Stomach (tissue), 8 donors: ENCODE measurements at regions not wholly inside any gene's neighbourhood (a gene's known extent, or its start where the extent isn't known, plus 50 kb on each side); places are given as distances from the start of the nearest gene placed in this dataset.

ENCODE experiments used
- DNase-seq, 2 donors: peaks; one replicate each; pipeline versions ENCODE4 v3.0.0 to v3.0.0-alpha.2; 2013 to 2019
- H3K27ac ChIP-seq, 5 donors: fragments of 200-600 bp in 4 of 5; sonication (generic) in 4 of 5; one replicate each; pipeline ENCODE4 v1.5.1; 2013 to 2019; ENCODE audit warnings: mild to moderate bottlenecking in 1 of 5, moderate library complexity in 1 of 5
- H3K27me3 ChIP-seq, 3 donors: fragments of 200-600 bp; sonication (generic); one replicate each; pipeline ENCODE4 v1.5.1; 2017 to 2019; ENCODE audit warnings: mixed run types in 1 of 3
- H3K36me3 ChIP-seq, 4 donors: fragments of 200-600 bp; sonication (generic); 1 replicate in 3 of 4; 2 replicates in 1 of 4; pipeline ENCODE4 v1.5.1; 2016 to 2019
- H3K4me1 ChIP-seq, 4 donors: fragments of 200-600 bp; sonication (generic); one replicate each; pipeline ENCODE4 v1.5.1; 2016 to 2019
- H3K4me3 ChIP-seq, 4 donors: fragments of 200-600 bp; sonication (generic) in 3 of 4; one replicate each; pipeline ENCODE4 v1.5.1; 2016 to 2019; ENCODE audit warnings: mild to moderate bottlenecking in 1 of 4
- H3K9me3 ChIP-seq, 4 donors: fragments of 200-600 bp; sonication (generic); one replicate each; pipeline ENCODE4 v1.5.1; 2016 to 2019
- CTCF ChIP-seq, 7 experiments: fragments of 450-650 bp in 4 of 7; fragments of 200-600 bp in 3 of 7; sonication (generic) in 3 of 7; IDR thresholded peaks; one replicate each; pipeline ENCODE4 v1.5.1; 2016 to 2019; ENCODE audit warnings: antibody characterized with exemption in 7 of 7, control low read depth in 2 of 7, mild to moderate bottlenecking in 1 of 7
- EP300 ChIP-seq: sonication (generic); formaldehyde crosslinking; IDR thresholded peaks from one replicate; pipeline ENCODE4 v1.6.1; 2017; ENCODE audit warnings: antibody characterized with exemption
- POLR2A ChIP-seq, 4 donors: fragments of 450-650 bp; IDR thresholded peaks; one replicate each; pipeline ENCODE4 v1.6.1; 2016; ENCODE audit warnings: antibody characterized with exemption in 4 of 4, control low read depth in 2 of 4, mild to moderate bottlenecking in 1 of 4, moderate library complexity in 1 of 4
- POLR2AphosphoS5 ChIP-seq, 3 donors: sonication (generic); formaldehyde crosslinking; IDR thresholded peaks; one replicate each; pipeline ENCODE4 v1.6.1; 2016; ENCODE audit warnings: antibody characterized with exemption in 3 of 3
- WGBS, 5 donors: extraction: QIAGEN DNeasy Blood & Tissue Kit in 3 of 5; methylation state at CpG; one replicate each; pipeline versions ENCODE4 v1.1.5 to v1.1.7; 2013 to 2018; 5-methylcytosine and 5-hydroxymethylcytosine counted together
- intact Hi-C: fragments of 100-400 bp; cut with DNase I; formaldehyde crosslinking; loops from one replicate; pipeline ENCODE4 v1.15.1; 2023; ENCODE audit warnings: low total_unique reads
- donor health status: healthy with polysubstance abuse.
- donor health status: Bipolar disorder and iron deficiency.
- donor health status: healthy.

DNA sequence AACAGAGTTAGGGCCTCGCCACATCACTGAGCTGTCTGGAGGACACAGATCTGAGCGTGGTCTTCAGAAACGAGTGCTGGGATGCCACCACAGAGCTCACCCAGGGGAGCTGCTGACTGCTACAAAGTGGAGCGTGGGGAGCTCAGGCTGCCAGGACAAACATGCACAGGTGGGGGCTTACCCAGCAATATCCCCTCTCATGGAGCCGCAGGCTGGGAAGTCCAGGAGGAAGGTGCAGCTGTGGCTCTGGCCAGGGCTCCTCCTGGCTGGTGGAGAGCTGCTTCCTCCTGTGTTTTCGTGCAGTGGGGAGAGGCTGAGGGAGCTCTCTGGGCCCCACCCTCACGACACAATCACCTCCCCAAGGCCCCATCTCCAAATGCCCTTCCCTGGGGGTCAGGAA is 368.6 kb upstream of the IRX4 start:
- WGBS, 5 donors = 60 to 79% (median 72%) methylated on average over 4 to 7 of the region's 7 CpGs
- intact Hi-C loops = no loop called here
- no peaks in the 10 kb centered on the region for H3K36me3 ChIP-seq
- H3K27me3 ChIP-seq = peaks cover 0 to 15% (median 3%) of the 10 kb centered on the region in 3 donors
- no peak overlapping the region for H3K4me3 ChIP-seq
- no peaks in the 10 kb centered on the region for H3K4me1 ChIP-seq
- no peak for TF ChIP-seq POLR2A (IDR thresholded peaks at IDR 0.05)
- TF ChIP-seq CTCF (IDR thresholded peaks at IDR 0.05) = no peak
- TF ChIP-seq POLR2AphosphoS5 (IDR thresholded peaks at IDR 0.05) = no peak
- TF ChIP-seq EP300 = no peak
- no peak for DNase-seq
- H3K27ac ChIP-seq = no peak overlapping the region
- peaks cover 0 to 6% (median 0%) of the 10 kb centered on the region in 4 donors for H3K9me3 ChIP-seq

DNA sequence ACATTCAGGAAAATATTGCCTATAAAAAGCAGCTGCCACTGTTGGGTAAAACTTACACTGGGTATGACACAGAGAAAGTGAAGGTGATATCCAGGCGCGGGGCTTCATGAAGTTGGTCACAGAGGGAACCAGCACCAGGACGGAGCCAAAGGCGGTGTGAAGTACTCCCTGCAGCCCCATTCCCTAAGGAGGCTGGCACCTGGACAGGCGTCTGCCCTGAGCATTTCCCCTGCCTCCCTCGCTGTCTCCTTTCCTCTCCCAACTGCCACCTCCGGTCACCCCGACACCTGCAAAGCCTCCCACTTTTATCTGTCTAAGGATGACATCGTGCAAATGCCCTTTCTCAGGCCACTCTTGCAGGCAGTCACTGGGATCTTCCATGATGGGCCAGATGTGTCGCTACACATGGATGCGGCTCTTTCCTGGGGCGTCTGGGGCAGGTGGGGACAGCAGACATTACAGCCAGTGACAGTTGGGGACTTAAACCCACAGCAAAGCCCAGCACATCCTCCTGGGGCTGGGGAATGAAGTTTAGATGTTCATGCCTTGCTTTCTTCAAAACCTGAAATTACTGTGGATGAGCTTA is 367.7 kb upstream of the IRX4 start:
- H3K27me3 ChIP-seq = peaks cover 0 to 13% (median 3%) of the 10 kb centered on the region in 3 donors
- WGBS, 5 donors = 84 to 93% (median 89%) methylated on average over 12 of the region's 12 CpGs
- no peak for DNase-seq
- no peaks in the 10 kb centered on the region for H3K36me3 ChIP-seq
- no peak for TF ChIP-seq CTCF (IDR thresholded peaks at IDR 0.05)
- TF ChIP-seq EP300 = no peak
- no peak for TF ChIP-seq POLR2A (IDR thresholded peaks at IDR 0.05)
- TF ChIP-seq POLR2AphosphoS5 (IDR thresholded peaks at IDR 0.05) = no peak
- H3K4me3 ChIP-seq = no peak overlapping the region
- no peaks in the 10 kb centered on the region for H3K4me1 ChIP-seq
- no peak overlapping the region for H3K27ac ChIP-seq
- intact Hi-C loops = no loop called here
- peaks cover 0 to 6% (median 0%) of the 10 kb centered on the region in 4 donors for H3K9me3 ChIP-seq

GRCh38 chr5:2249442-2249841 is 366.7 kb upstream of the IRX4 start:
- TF ChIP-seq CTCF (IDR thresholded peaks at IDR 0.05) (no peak), POLR2AphosphoS5 (IDR thresholded peaks at IDR 0.05) (no peak), EP300 (no peak), POLR2A (IDR thresholded peaks at IDR 0.05) (no peak)
- peaks cover 0 to 6% (median 0%) of the 10 kb centered on the region in 4 donors for H3K9me3 ChIP-seq

DNA sequence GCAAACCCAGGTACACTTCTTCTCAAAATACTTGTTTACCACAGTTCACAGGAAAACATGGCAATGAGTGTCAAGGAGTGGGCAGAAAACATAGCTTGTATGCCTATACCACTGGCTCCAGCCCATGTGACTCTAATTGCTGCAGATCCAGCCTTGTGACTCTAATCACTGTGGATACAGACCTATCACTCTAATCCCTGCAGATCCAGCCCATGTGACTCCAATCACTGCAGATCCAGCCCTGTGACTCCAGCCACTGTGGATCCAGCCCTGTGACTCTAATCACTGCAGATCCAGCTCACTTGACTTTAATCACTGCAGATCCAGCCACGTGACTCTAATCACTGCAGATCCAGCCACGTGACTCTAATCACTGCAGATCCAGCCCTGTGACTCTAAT is 366.3 kb upstream of the IRX4 start:
- H3K4me1 ChIP-seq = no peaks in the 10 kb centered on the region
- H3K9me3 ChIP-seq = peaks cover 0 to 6% (median 0%) of the 10 kb centered on the region in 4 donors
- 33 to 47% (median 36%) methylated on average over 2 of the region's 2 CpGs; no CpG with 5 or more reads in 1 of the 5 donors for WGBS, 5 donors
- H3K4me3 ChIP-seq = no peak overlapping the region
- TF ChIP-seq POLR2A (IDR thresholded peaks at IDR 0.05) (no peak), CTCF (IDR thresholded peaks at IDR 0.05) (no peak), POLR2AphosphoS5 (IDR thresholded peaks at IDR 0.05) (no peak), EP300 (no peak)
- H3K27ac ChIP-seq = no peak overlapping the region
- H3K27me3 ChIP-seq = peaks cover 0 to 13% (median 3%) of the 10 kb centered on the region in 3 donors
- DNase-seq = no peak
- H3K36me3 ChIP-seq = no peaks in the 10 kb centered on the region
- intact Hi-C loops = no loop called here

More at GRCh38 chr5:2249442-2249841, 366.7 kb upstream of the IRX4 start:
- Histone ChIP-seq H3K4me1 (no peaks in the 10 kb centered on the region), H3K27me3 (peaks cover 0 to 13% (median 3%) of the 10 kb centered on the region in 3 donors), H3K4me3 (no peak overlapping the region), H3K36me3 (no peaks in the 10 kb centered on the region), H3K27ac (no peak overlapping the region)
- no peak for DNase-seq
- intact Hi-C loops = no loop called here
- WGBS, 5 donors = 75 to 87% (median 79%) methylated on average over 10 of the region's 10 CpGs
